GM21786 (cell line): ENCODE measurements at regions not wholly inside any gene's neighbourhood (a gene's known extent, or its start where the extent isn't known, plus 50 kb on each side); places are given as distances from the start of the nearest gene placed in this dataset.
"Not testable (repeated sequence)": the region's sequence is repeated elsewhere in the genome, so short reads cannot be mapped to it uniquely, and the experiment has no call there.

Experiments used
- ATAC-seq: cut with Tn5 transposase; IDR thresholded peaks from one replicate; pipeline ENCODE4 v1.9.1; 2021; ENCODE audit not compliant: unreplicated experiment

- ATAC-seq, result peak; percentile 84
Measured at GRCh38 chr2:39837856-39838453, 58.9 kb upstream of the THUMPD2 start.

DNA sequence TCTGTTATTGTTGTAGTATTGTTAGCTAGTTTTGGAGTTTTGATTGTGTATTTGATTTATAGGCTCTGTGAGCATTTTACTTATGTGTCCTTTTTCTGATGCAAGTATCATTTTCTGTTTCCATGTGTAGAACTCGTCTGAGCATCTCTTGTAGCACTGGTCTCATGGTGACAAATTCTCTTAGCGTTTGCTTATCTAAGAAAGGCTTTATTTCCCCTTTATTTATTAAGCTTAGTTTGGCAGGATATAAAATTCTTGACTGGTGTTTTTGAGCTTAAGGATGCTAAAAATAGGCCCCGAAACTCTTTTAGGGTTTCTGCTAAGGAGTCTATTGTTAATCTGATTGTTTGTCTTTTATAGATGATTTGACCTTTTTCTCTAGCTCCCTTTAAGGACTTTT, 57.6 kb upstream of the THUMPD2 start:
- no peak for ATAC-seq

DNA sequence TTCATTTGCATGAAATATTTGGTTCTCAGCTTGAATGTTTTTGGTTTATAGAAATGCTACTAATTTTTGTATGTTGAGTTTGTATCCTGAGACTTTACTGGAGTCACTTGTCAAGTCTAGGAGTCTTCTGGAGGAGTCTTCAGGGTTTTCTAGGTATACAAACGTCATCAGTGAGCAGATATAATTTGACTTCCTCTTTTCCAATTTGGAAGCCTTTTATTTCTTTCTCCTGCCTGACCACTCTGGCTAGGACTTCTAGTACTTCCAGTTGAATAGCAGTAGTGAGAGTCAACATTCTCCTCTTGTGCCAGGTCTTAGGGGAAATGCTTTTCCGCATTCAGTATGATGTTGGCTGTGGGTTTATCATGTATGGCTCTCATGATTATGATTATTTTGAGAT, 55.4 kb upstream of the THUMPD2 start:
- no peak for ATAC-seq

- ATAC-seq, result not testable (repeated sequence)
Measured at GRCh38 chr2:39830610-39831009, 51.6 kb upstream of the THUMPD2 start.
